Lung (tissue), 11 donors: ENCODE measurements at regions not wholly inside any gene's neighbourhood (a gene's known extent, or its start where the extent isn't known, plus 50 kb on each side); places are given as distances from the start of the nearest gene placed in this dataset.

ENCODE experiments used
- ATAC-seq: fragments of 200-7000 bp; cut with Tn5 transposase; one replicate; pipeline ENCODE4 v1.9.1; 2020; ENCODE audit warnings: moderate number of reproducible peaks; ENCODE audit not compliant: insufficient read depth, low FRiP score
- DNase-seq, 3 donors: peaks; one replicate each; pipeline ENCODE4 v3.0.0-alpha.2; 2013 to 2017
- H3K27ac ChIP-seq, 2 donors: one replicate each; pipeline ENCODE4 v1.5.1; 2013; ENCODE audit warnings: mild to moderate bottlenecking in 2 of 2, moderate library complexity in 2 of 2, control low read depth in 1 of 2, inconsistent platforms in 1 of 2, low read depth in 1 of 2, low read length in 1 of 2
- H3K27me3 ChIP-seq, 3 donors: one replicate each; pipeline ENCODE4 v1.5.1; 2013; ENCODE audit warnings: low read length in 2 of 3; ENCODE audit not compliant: control insufficient read depth in 3 of 3, insufficient read depth in 3 of 3
- H3K36me3 ChIP-seq, 4 donors: one replicate each; pipeline ENCODE4 v1.5.1; 2013; ENCODE audit warnings: low read length in 4 of 4, mild to moderate bottlenecking in 1 of 4, moderate library complexity in 1 of 4; ENCODE audit not compliant: control insufficient read depth in 4 of 4, insufficient read depth in 4 of 4
- H3K4me1 ChIP-seq, 5 donors: one replicate each; pipeline ENCODE4 v1.5.1; 2013; ENCODE audit warnings: low read length in 5 of 5, mild to moderate bottlenecking in 2 of 5, moderate library complexity in 1 of 5; ENCODE audit not compliant: control insufficient read depth in 5 of 5, insufficient read depth in 5 of 5
- H3K4me3 ChIP-seq: one replicate; pipeline ENCODE4 v1.5.1; 2013; ENCODE audit warnings: mild to moderate bottlenecking, control low read depth, moderate library complexity
- H3K9ac ChIP-seq, 2 donors: one replicate each; pipeline ENCODE4 v1.5.1; 2013; ENCODE audit warnings: low read length in 2 of 2, control low read depth in 1 of 2; ENCODE audit not compliant: insufficient read depth in 1 of 2
- H3K9me3 ChIP-seq, 4 donors: one replicate each; pipeline ENCODE4 v1.5.1; 2013; ENCODE audit warnings: low read length in 3 of 4, mild to moderate bottlenecking in 1 of 4, moderate library complexity in 1 of 4; ENCODE audit not compliant: control insufficient read depth in 4 of 4, insufficient read depth in 3 of 4
- CTCF ChIP-seq: IDR thresholded peaks from 2 replicates; pipeline ENCODE4 v1.5.1; 2012; ENCODE audit warnings: mild to moderate bottlenecking; ENCODE audit errors: control extremely low read depth, extremely low read depth
- WGBS, 2 donors: extraction: QIAGEN DNeasy Blood & Tissue Kit; methylation state at CpG; one replicate each; pipeline ENCODE4 v1.1.7; 2013; 5-methylcytosine and 5-hydroxymethylcytosine counted together
- donor health status: control.
- donor health status: control.
- donor health status: Bipolar disorder and iron deficiency.
- donor health status: healthy.
- donor health status: DM: yes; HTN: yes; CAD: no.

GRCh38 chr16:86708431-86708830, 130.1 kb downstream of the FOXL1 start:
- DNase-seq (no peak), ATAC-seq (no peak)
- Histone ChIP-seq H3K4me1 (no peaks in the 10 kb centered on the region), H3K36me3 (no peaks in the 10 kb centered on the region), H3K27me3 (peaks cover 0 to 9% (median 8%) of the 10 kb centered on the region in 3 donors), H3K27ac (no peak overlapping the region), H3K4me3 (no peak overlapping the region), H3K9ac (no peak overlapping the region), H3K9me3 (peaks cover 0 to 16% (median 3%) of the 10 kb centered on the region in 4 donors)
- 82 to 85% methylated on average over 11 of the region's 11 CpGs for WGBS, 2 donors
- no peak for TF ChIP-seq CTCF

GRCh38 chr16:86709103-86709502, 130.8 kb downstream of the FOXL1 start:
- Histone ChIP-seq H3K9me3 (peaks cover 0 to 17% (median 3%) of the 10 kb centered on the region in 4 donors), H3K4me1 (no peaks in the 10 kb centered on the region), H3K9ac (no peak overlapping the region), H3K27me3 (peaks cover 0 to 9% (median 8%) of the 10 kb centered on the region in 3 donors), H3K36me3 (no peaks in the 10 kb centered on the region), H3K4me3 (no peak overlapping the region), H3K27ac (no peak overlapping the region)
- ATAC-seq (no peak), DNase-seq (no peak)
- WGBS, 2 donors, result 80 to 91% methylated on average over 3 of the region's 3 CpGs
- TF ChIP-seq CTCF, result no peak

GRCh38 chr16:86709902-86710601, 131.7 kb downstream of the FOXL1 start:
- no peaks in the 10 kb centered on the region for H3K4me1 ChIP-seq
- H3K9me3 ChIP-seq, result peaks cover 0 to 17% (median 3%) of the 10 kb centered on the region in 4 donors
- no peak for TF ChIP-seq CTCF
- WGBS, 2 donors, result 86 to 91% methylated on average over 31 of the region's 31 CpGs
- no peak for ATAC-seq
- no peak overlapping the region for H3K9ac ChIP-seq
- no peak for DNase-seq
- no peak overlapping the region for H3K27ac ChIP-seq
- no peaks in the 10 kb centered on the region for H3K36me3 ChIP-seq
- peaks cover 0 to 9% (median 8%) of the 10 kb centered on the region in 3 donors for H3K27me3 ChIP-seq
- H3K4me3 ChIP-seq, result no peak overlapping the region

- Histone ChIP-seq H3K9me3 (peaks cover 0 to 17% (median 3%) of the 10 kb centered on the region in 4 donors), H3K36me3 (no peaks in the 10 kb centered on the region), H3K27ac (no peak overlapping the region), H3K4me1 (no peaks in the 10 kb centered on the region), H3K9ac (no peak overlapping the region), H3K27me3 (peaks cover 0 to 9% (median 8%) of the 10 kb centered on the region in 3 donors), H3K4me3 (no peak overlapping the region)
- WGBS, 2 donors, result 76 to 80% methylated on average over 8 of the region's 8 CpGs
- no peak for ATAC-seq
- no peak for DNase-seq
- no peak for TF ChIP-seq CTCF
These were observed 132.2 kb downstream of the FOXL1 start for GRCh38 chr16:86710602-86710950.
